ENCODE measurements at regions not wholly inside any gene's neighbourhood (a gene's known extent, or its start where the extent isn't known, plus 50 kb on each side); places are given as distances from the start of the nearest gene placed in this dataset.

DNA sequence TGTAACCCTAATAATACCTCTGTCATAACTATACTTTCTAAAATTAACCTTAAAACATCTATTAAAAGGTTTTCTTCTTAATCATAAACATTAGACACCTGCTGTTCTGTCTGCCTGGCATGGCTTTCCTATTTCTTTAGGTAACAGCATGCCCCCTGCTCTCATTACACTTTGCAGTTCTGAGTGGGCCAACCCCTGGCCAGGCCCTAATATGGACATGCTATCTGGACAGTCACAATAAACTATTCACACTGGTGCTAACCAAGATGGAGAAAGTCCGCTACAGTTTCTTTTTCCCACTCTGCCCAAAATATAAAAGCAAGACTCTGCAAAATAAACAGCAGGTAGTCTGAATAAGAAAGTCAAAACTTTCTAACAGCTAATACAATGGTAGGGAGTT lies 84.0 kb downstream of the ELAPOR2 start:
- TF ChIP-seq, protein P1, sequence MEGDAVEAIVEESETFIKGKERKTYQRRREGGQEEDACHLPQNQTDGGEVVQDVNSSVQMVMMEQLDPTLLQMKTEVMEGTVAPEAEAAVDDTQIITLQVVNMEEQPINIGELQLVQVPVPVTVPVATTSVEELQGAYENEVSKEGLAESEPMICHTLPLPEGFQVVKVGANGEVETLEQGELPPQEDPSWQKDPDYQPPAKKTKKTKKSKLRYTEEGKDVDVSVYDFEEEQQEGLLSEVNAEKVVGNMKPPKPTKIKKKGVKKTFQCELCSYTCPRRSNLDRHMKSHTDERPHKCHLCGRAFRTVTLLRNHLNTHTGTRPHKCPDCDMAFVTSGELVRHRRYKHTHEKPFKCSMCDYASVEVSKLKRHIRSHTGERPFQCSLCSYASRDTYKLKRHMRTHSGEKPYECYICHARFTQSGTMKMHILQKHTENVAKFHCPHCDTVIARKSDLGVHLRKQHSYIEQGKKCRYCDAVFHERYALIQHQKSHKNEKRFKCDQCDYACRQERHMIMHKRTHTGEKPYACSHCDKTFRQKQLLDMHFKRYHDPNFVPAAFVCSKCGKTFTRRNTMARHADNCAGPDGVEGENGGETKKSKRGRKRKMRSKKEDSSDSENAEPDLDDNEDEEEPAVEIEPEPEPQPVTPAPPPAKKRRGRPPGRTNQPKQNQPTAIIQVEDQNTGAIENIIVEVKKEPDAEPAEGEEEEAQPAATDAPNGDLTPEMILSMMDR (IDR thresholded peaks at IDR 0.05) = no peak
- no peak for TF ChIP-seq EZH2 (IDR thresholded peaks at IDR 0.05)
